GM18517 (cell line): ENCODE measurements at regions not wholly inside any gene's neighbourhood (a gene's known extent, or its start where the extent isn't known, plus 50 kb on each side); places are given as distances from the start of the nearest gene placed in this dataset.
"Not testable (repeated sequence)": the region's sequence is repeated elsewhere in the genome, so short reads cannot be mapped to it uniquely, and the experiment has no call there.

ENCODE experiments used
- ATAC-seq: cut with Tn5 transposase; IDR thresholded peaks from one replicate; pipeline ENCODE4 v1.9.1; 2021; ENCODE audit warnings: mild to moderate bottlenecking, moderate library complexity; ENCODE audit not compliant: unreplicated experiment

- ATAC-seq: not testable (repeated sequence)
Observed at GRCh38 chr14:106133126-106133525, 606.7 kb downstream of the TMEM121 start.

GRCh38 chr14:106134886-106135285, 608.5 kb downstream of the TMEM121 start:
- ATAC-seq: no peak

GRCh38 chr14:106141242-106142220, 615.1 kb downstream of the TMEM121 start:
- ATAC-seq: no peak

GRCh38 chr14:106145731-106146130, 619.3 kb downstream of the TMEM121 start:
- ATAC-seq: not testable (repeated sequence)

- not testable (repeated sequence) for ATAC-seq
Observed at GRCh38 chr14:106153362-106153955, 627.1 kb downstream of the TMEM121 start.

- no peak for ATAC-seq
Observed at GRCh38 chr14:106163316-106163715, 636.9 kb downstream of the TMEM121 start.

- not testable (repeated sequence) for ATAC-seq
Observed at GRCh38 chr14:106163812-106164211, 637.4 kb downstream of the TMEM121 start.

GRCh38 chr14:106166232-106166631, 639.8 kb downstream of the TMEM121 start:
- ATAC-seq: no peak

GRCh38 chr14:106166650-106167204, 640.3 kb downstream of the TMEM121 start:
- no peak for ATAC-seq

GRCh38 chr14:106170163-106170658, 643.8 kb downstream of the TMEM121 start:
- ATAC-seq: not testable (repeated sequence)

- no peak for ATAC-seq
Observed at GRCh38 chr14:106174206-106174605, 647.8 kb downstream of the TMEM121 start.

- not testable (repeated sequence) for ATAC-seq
Observed at GRCh38 chr14:106177266-106178246, 651.2 kb downstream of the TMEM121 start.

GRCh38 chr14:106179761-106180160, 653.4 kb downstream of the TMEM121 start:
- ATAC-seq: no peak

GRCh38 chr14:106184771-106185170, 658.4 kb downstream of the TMEM121 start:
- ATAC-seq: not testable (repeated sequence)

- not testable (repeated sequence) for ATAC-seq
Observed at GRCh38 chr14:106185174-106185836, 658.9 kb downstream of the TMEM121 start.

GRCh38 chr14:106185837-106186233, 659.5 kb downstream of the TMEM121 start:
- ATAC-seq: no peak

- no peak for ATAC-seq
Observed at GRCh38 chr14:106187216-106187615, 660.8 kb downstream of the TMEM121 start.

GRCh38 chr14:106192701-106193100, 666.3 kb downstream of the TMEM121 start:
- ATAC-seq: not testable (repeated sequence)

GRCh38 chr14:106196459-106196858, 670.1 kb downstream of the TMEM121 start:
- not testable (repeated sequence) for ATAC-seq

- ATAC-seq: not testable (repeated sequence)
Observed at GRCh38 chr14:106197264-106197663, 670.9 kb downstream of the TMEM121 start.
